ENCODE measurements at regions not wholly inside any gene's neighbourhood (a gene's known extent, or its start where the extent isn't known, plus 50 kb on each side); places are given as distances from the start of the nearest gene placed in this dataset.

DNA sequence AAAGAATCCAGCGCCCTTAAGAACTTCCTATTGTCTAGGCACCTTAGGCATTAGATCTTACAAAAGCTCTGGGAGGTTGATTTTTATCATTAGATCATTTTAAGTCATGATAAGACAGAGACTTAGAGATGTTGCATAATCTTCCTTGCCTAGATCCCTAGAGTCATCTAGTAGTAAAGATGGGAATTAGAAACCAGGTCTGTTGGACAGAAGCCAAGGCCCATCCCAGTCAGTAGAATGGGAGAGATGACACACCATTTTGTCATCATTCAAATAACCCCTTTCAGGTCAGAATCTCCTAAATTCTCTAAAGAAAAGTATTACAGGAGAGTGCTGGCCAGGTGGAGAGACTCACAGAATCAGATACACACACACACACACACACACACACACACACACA is 579.1 kb downstream of the BMP2 start:
- TF ChIP-seq, protein P1, sequence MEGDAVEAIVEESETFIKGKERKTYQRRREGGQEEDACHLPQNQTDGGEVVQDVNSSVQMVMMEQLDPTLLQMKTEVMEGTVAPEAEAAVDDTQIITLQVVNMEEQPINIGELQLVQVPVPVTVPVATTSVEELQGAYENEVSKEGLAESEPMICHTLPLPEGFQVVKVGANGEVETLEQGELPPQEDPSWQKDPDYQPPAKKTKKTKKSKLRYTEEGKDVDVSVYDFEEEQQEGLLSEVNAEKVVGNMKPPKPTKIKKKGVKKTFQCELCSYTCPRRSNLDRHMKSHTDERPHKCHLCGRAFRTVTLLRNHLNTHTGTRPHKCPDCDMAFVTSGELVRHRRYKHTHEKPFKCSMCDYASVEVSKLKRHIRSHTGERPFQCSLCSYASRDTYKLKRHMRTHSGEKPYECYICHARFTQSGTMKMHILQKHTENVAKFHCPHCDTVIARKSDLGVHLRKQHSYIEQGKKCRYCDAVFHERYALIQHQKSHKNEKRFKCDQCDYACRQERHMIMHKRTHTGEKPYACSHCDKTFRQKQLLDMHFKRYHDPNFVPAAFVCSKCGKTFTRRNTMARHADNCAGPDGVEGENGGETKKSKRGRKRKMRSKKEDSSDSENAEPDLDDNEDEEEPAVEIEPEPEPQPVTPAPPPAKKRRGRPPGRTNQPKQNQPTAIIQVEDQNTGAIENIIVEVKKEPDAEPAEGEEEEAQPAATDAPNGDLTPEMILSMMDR (IDR thresholded peaks at IDR 0.05), result no peak
- TF ChIP-seq JUND (IDR thresholded peaks at IDR 0.05), result no peak
